Tibial nerve (tissue), 4 donors: ENCODE measurements at regions not wholly inside any gene's neighbourhood (a gene's known extent, or its start where the extent isn't known, plus 50 kb on each side); places are given as distances from the start of the nearest gene placed in this dataset.
A peak's percentile ranks its signal among the peaks of the same experiment; 100 is the strongest.

Experiments
- DNase-seq, 2 donors: peaks; one replicate each; pipeline ENCODE4 v3.0.0-alpha.2; 2019; ENCODE audit warnings: low spot score in 2 of 2
- H3K27ac ChIP-seq, 4 donors: fragments of 200-600 bp; sonication (generic) in 3 of 4; one replicate each; pipeline ENCODE4 v1.5.1; 2017 to 2019; ENCODE audit warnings: mild to moderate bottlenecking in 1 of 4
- H3K27me3 ChIP-seq, 2 donors: fragments of 200-600 bp; sonication (generic) in 1 of 2; one replicate each; pipeline versions ENCODE4 v1.5.1 to v1.6.0; 2017 to 2019
- H3K36me3 ChIP-seq, 3 donors: fragments of 200-600 bp; sonication (generic); one replicate each; pipeline ENCODE4 v1.5.1; 2018 to 2019
- H3K4me1 ChIP-seq, 4 donors: fragments of 200-600 bp; sonication (generic) in 3 of 4; one replicate each; pipeline ENCODE4 v1.5.1; 2017 to 2019
- H3K4me3 ChIP-seq, 4 donors: fragments of 200-600 bp; sonication (generic) in 3 of 4; one replicate each; pipeline ENCODE4 v1.5.1; 2017 to 2019; ENCODE audit warnings: mild to moderate bottlenecking in 1 of 4, moderate library complexity in 1 of 4
- H3K9me3 ChIP-seq, 4 donors: fragments of 200-600 bp; sonication (generic) in 3 of 4; one replicate each; pipeline ENCODE4 v1.5.1; 2017 to 2019
- EP300 ChIP-seq, 2 donors: sonication (generic); formaldehyde crosslinking; IDR thresholded peaks; one replicate each; pipeline ENCODE4 v1.6.1; 2017; ENCODE audit warnings: antibody characterized with exemption in 2 of 2, mild to moderate bottlenecking in 1 of 2
- POLR2A ChIP-seq, 2 donors: fragments of 450-650 bp; IDR thresholded peaks; one replicate each; pipeline ENCODE4 v1.6.1; 2017; ENCODE audit warnings: antibody characterized with exemption in 2 of 2, mild to moderate bottlenecking in 2 of 2, moderate library complexity in 2 of 2
- WGBS, 2 donors: methylation state at CpG; one replicate each; pipeline ENCODE4 v1.1.5; 2018; 5-methylcytosine and 5-hydroxymethylcytosine counted together
- TF ChIP-seq, protein P1 (sequence below), 5 experiments: fragments of 200-600 bp in 3 of 5; fragments of 450-650 bp in 2 of 5; sonication (generic) in 3 of 5; IDR thresholded peaks; one replicate each; pipeline ENCODE4 v1.5.1; 2016 to 2019; ENCODE audit warnings: antibody characterized with exemption in 5 of 5, mild to moderate bottlenecking in 3 of 5, moderate library complexity in 2 of 5

GRCh38 chr4:25533256-25533655 is 122.4 kb upstream of the SLC34A2 start:
- no peaks in the 10 kb centered on the region for H3K9me3 ChIP-seq
- peaks cover 0 to 19% (median 2%) of the 10 kb centered on the region in 4 donors for H3K4me1 ChIP-seq
- TF ChIP-seq POLR2A (IDR thresholded peaks at IDR 0.05) (no peak), EP300 (IDR thresholded peaks at IDR 0.05) (no peak)
- TF ChIP-seq, protein P1, sequence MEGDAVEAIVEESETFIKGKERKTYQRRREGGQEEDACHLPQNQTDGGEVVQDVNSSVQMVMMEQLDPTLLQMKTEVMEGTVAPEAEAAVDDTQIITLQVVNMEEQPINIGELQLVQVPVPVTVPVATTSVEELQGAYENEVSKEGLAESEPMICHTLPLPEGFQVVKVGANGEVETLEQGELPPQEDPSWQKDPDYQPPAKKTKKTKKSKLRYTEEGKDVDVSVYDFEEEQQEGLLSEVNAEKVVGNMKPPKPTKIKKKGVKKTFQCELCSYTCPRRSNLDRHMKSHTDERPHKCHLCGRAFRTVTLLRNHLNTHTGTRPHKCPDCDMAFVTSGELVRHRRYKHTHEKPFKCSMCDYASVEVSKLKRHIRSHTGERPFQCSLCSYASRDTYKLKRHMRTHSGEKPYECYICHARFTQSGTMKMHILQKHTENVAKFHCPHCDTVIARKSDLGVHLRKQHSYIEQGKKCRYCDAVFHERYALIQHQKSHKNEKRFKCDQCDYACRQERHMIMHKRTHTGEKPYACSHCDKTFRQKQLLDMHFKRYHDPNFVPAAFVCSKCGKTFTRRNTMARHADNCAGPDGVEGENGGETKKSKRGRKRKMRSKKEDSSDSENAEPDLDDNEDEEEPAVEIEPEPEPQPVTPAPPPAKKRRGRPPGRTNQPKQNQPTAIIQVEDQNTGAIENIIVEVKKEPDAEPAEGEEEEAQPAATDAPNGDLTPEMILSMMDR (IDR thresholded peaks at IDR 0.05), result no peak
- H3K27ac ChIP-seq, result peak overlapping the region in 2 of 4 donors; percentile 21 to 85
- WGBS, 2 donors, result 87 to 88% methylated on average over 3 of the region's 3 CpGs
- H3K4me3 ChIP-seq, result no peak overlapping the region
- no peaks in the 10 kb centered on the region for H3K36me3 ChIP-seq
- DNase-seq, result no peak
- no peaks in the 10 kb centered on the region for H3K27me3 ChIP-seq

DNA sequence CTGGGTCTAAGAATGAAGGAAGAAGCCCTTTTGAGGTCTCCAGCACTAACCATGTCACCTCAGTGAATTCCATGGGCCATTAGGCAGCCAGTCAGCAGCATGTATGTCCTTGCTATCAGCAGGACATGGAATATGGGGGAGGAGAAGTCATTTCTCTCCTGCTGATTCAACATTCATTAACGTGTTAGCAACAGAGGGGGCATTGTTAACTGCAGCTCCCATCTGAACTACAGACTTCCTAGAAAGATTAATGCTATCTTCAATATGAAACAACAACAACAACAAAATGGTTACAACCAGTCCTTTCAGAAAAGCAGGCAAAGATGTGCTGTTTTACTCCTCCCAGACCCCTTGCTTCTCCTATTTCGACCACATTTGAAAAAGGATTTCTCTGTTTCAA is 120.4 kb upstream of the SLC34A2 start:
- H3K27ac ChIP-seq, result peak overlapping the region in 2 of 4 donors; percentile 56 to 85
- H3K27me3 ChIP-seq, result no peaks in the 10 kb centered on the region
- peak in 1 of 2 donors; percentile 55 for TF ChIP-seq EP300 (IDR thresholded peaks at IDR 0.05)
- TF ChIP-seq, protein P1 (IDR thresholded peaks at IDR 0.05), result no peak
- TF ChIP-seq POLR2A (IDR thresholded peaks at IDR 0.05), result no peak
- DNase-seq, result no peak
- no peaks in the 10 kb centered on the region for H3K9me3 ChIP-seq
- H3K36me3 ChIP-seq, result no peaks in the 10 kb centered on the region
- no peak overlapping the region for H3K4me3 ChIP-seq
- WGBS, 2 donors, result 8 to 38% methylated on average over 2 of the region's 2 CpGs
- peaks cover 0 to 19% (median 2%) of the 10 kb centered on the region in 4 donors for H3K4me1 ChIP-seq

DNA sequence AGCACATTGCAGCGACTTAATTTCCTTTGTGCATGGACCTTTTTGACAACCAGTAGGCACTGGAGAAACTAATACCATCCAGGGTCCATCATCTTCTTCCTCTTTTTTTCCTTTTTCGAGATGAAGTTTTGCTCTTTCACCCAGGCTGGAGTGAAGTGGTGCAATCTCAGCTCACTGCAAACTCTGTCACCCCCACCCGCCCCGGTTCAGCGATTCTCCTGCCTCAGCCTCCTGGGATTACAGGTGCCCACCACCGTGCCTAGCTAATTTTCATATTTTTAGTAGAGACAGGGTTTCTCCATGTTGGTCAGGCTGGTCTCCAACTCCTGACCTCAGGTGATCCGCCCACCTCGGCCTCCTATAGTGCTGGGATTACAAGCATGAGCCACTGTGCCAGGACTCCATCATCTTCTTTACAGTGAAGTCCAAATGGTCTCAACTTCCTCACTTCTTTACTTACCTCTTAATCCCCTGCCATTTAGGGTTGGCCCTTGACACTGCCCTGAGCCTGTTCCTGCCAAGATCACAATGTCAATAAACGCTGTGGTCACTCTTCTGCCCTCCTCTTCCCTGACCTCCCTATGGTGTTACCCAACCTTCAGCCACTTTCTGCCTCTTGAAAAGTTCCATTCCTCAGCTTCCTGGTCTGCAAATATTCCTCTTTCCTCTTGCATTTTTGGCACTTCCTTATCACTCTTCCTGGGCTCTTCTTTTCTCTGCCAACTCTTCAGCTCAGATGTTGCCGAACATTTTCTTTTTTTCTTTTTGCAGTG is 119.8 kb upstream of the SLC34A2 start:
- Histone ChIP-seq H3K9me3 (no peaks in the 10 kb centered on the region), H3K36me3 (no peaks in the 10 kb centered on the region), H3K4me1 (peaks cover 0 to 19% (median 2%) of the 10 kb centered on the region in 4 donors), H3K27me3 (no peaks in the 10 kb centered on the region), H3K27ac (peak overlapping the region in 3 of 4 donors; percentile 20 to 56 (median 27)), H3K4me3 (no peak overlapping the region)
- TF ChIP-seq POLR2A (IDR thresholded peaks at IDR 0.05), result no peak
- TF ChIP-seq, protein P1 (IDR thresholded peaks at IDR 0.05), result no peak
- no peak for TF ChIP-seq EP300 (IDR thresholded peaks at IDR 0.05)
- no peak for DNase-seq
- 51 to 55% methylated on average over 10 of the region's 10 CpGs for WGBS, 2 donors

DNA sequence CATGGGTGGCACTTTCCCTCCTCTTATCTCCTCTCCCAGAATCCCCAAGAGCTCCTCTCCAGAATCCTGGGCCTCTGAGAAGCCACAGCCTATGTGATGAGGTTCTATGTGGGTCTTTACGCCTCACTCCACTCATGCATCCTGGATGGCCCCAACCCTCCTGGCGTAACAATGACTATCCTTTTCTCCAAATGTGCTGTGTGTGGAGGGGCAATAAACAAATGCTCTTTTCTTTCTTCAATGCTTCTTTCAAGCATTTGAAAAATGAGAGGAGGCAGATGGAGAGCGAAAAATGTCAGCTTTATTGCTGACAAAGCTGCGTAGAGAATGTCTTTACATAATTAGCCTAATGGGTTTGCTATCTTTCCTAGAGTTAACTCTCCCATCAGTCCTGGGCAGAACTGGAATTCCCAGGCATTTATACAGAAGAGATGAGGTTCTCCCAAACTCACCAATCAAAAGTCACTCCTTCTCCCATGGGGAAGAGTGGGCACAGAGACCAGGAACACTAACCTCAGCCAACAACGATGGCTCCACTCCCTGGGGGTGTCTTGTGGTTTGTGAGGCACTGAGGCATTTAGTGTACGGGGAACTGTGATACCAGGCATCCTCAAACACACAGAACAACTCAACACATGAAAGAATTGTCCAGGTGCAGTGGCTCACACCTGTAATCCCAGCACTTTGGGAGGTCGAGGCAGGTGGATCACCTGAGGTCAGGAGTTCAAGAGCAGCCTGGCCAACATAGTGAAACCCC is 118.9 kb upstream of the SLC34A2 start:
- Histone ChIP-seq H3K4me3 (no peak overlapping the region), H3K36me3 (no peaks in the 10 kb centered on the region), H3K27me3 (no peaks in the 10 kb centered on the region), H3K4me1 (peaks cover 0 to 19% (median 2%) of the 10 kb centered on the region in 4 donors), H3K9me3 (no peaks in the 10 kb centered on the region), H3K27ac (peak overlapping the region in 2 of 4 donors; percentile 20 to 56)
- DNase-seq, result no peak
- no peak for TF ChIP-seq EP300 (IDR thresholded peaks at IDR 0.05)
- TF ChIP-seq, protein P1 (IDR thresholded peaks at IDR 0.05), result no peak
- TF ChIP-seq POLR2A (IDR thresholded peaks at IDR 0.05), result no peak
- 43 to 48% methylated on average over 7 of the region's 7 CpGs for WGBS, 2 donors

DNA sequence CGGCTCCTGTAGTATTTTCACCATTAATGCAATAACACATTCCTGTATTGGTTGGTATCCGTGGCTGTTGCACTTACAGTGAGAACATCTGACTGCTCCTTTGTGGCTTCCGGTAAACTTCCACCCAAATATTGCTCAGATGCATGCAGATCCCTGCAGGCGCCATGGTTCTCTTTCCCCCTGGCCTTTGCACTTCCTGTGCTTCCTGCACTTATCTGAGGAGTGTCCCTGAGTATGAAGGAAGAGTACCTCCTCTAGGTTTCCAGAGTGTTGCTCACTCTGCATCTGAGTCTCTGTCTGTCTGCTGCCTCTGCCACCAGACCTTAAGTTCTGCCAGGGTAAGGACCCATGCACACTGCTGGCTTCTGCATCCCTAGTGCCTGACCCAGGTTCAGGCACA is 117.2 kb upstream of the SLC34A2 start:
- H3K27ac ChIP-seq, result no peak overlapping the region
- H3K36me3 ChIP-seq, result no peaks in the 10 kb centered on the region
- H3K27me3 ChIP-seq, result no peaks in the 10 kb centered on the region
- H3K4me1 ChIP-seq, result peaks cover 0 to 19% (median 2%) of the 10 kb centered on the region in 4 donors
- TF ChIP-seq POLR2A (IDR thresholded peaks at IDR 0.05) (no peak), EP300 (IDR thresholded peaks at IDR 0.05) (no peak)
- TF ChIP-seq, protein P1 (IDR thresholded peaks at IDR 0.05), result no peak
- 85% methylated on average over 4 of the region's 4 CpGs for WGBS, 2 donors
- H3K4me3 ChIP-seq, result no peak overlapping the region
- H3K9me3 ChIP-seq, result no peaks in the 10 kb centered on the region
- DNase-seq, result no peak
